ENCODE measurements at regions not wholly inside any gene's neighbourhood (a gene's known extent, or its start where the extent isn't known, plus 50 kb on each side); places are given as distances from the start of the nearest gene placed in this dataset.

GRCh38 chr5:167241436-167242067 lies 1049.9 kb upstream of the WWC1 start:
- Histone ChIP-seq H3K9me3 (ENCODE audit: control insufficient read depth, low read length) (no peaks in the 10 kb centered on the region), H3K36me3 (ENCODE audit: control insufficient read depth, insufficient read depth, low read length) (no peaks in the 10 kb centered on the region), H3K27me3 (replicated peaks; ENCODE audit: control insufficient read depth, insufficient read depth, low read length, poor library complexity, severe bottlenecking) (no peaks in the 10 kb centered on the region), H3K27ac (ENCODE audit: insufficient read depth, low read length, poor library complexity, severe bottlenecking) (no peak overlapping the region), H3K4me1 (ENCODE audit: control insufficient read depth, insufficient read depth, low read length, poor library complexity, severe bottlenecking) (no peaks in the 10 kb centered on the region), H3K4me3 (ENCODE audit: insufficient read depth, low read depth, low read length, poor library complexity, severe bottlenecking) (no peak overlapping the region)
- no peak for DNase-seq

DNA sequence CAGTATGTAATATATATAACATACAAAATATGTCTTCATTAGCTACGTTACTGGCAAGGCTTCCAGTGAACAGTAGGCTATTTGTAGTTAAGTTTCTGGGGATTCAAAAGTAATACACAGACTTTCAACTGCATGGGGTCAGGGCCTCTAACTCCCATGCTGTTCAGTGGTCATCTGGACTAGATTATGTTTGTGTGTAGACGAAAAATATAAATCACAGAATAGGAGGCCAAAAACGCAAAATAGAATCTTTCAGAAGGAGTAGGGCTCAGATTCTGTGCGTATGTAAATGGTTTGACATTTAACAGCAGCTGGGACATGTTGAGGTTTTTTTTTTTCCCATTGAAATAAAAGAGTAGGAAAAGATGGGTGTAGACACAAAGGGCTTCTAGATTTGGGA lies 1048.7 kb upstream of the WWC1 start:
- no peaks in the 10 kb centered on the region for H3K9me3 ChIP-seq (ENCODE audit: control insufficient read depth, low read length)
- H3K4me1 ChIP-seq (ENCODE audit: control insufficient read depth, insufficient read depth, low read length, poor library complexity, severe bottlenecking) = no peaks in the 10 kb centered on the region
- H3K36me3 ChIP-seq (ENCODE audit: control insufficient read depth, insufficient read depth, low read length) = no peaks in the 10 kb centered on the region
- no peak overlapping the region for H3K4me3 ChIP-seq (ENCODE audit: insufficient read depth, low read depth, low read length, poor library complexity, severe bottlenecking)
- H3K27me3 ChIP-seq (replicated peaks; ENCODE audit: control insufficient read depth, insufficient read depth, low read length, poor library complexity, severe bottlenecking) = no peaks in the 10 kb centered on the region
- DNase-seq = no peak
- H3K27ac ChIP-seq (ENCODE audit: insufficient read depth, low read length, poor library complexity, severe bottlenecking) = no peak overlapping the region

DNA sequence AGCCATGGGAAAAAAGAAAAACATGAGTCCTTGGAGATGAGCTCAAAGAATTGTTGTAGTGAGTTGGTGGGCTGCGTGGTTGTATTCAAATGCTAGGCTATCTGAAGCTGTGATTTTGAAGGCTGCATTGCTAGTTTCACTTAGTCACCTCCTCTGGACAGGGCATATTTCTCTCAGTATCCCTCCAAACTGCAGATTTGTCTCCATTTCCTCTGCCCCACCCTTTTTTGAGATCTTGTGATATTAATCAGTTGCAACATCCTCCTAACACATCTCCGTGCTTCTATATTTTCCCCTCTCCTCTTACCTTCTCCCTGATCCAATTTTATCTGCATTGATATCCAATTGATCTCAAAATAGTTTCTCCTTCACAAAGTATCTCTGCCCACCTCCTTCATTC lies 1048.0 kb upstream of the WWC1 start:
- DNase-seq = no peak
- no peaks in the 10 kb centered on the region for H3K27me3 ChIP-seq (replicated peaks; ENCODE audit: control insufficient read depth, insufficient read depth, low read length, poor library complexity, severe bottlenecking)
- no peaks in the 10 kb centered on the region for H3K36me3 ChIP-seq (ENCODE audit: control insufficient read depth, insufficient read depth, low read length)
- H3K9me3 ChIP-seq (ENCODE audit: control insufficient read depth, low read length) = no peaks in the 10 kb centered on the region
- H3K27ac ChIP-seq (ENCODE audit: insufficient read depth, low read length, poor library complexity, severe bottlenecking) = no peak overlapping the region
- H3K4me1 ChIP-seq (ENCODE audit: control insufficient read depth, insufficient read depth, low read length, poor library complexity, severe bottlenecking) = no peaks in the 10 kb centered on the region
- H3K4me3 ChIP-seq (ENCODE audit: insufficient read depth, low read depth, low read length, poor library complexity, severe bottlenecking) = no peak overlapping the region

- Histone ChIP-seq H3K27me3 (replicated peaks; ENCODE audit: control insufficient read depth, insufficient read depth, low read length, poor library complexity, severe bottlenecking) (no peaks in the 10 kb centered on the region), H3K36me3 (ENCODE audit: control insufficient read depth, insufficient read depth, low read length) (no peaks in the 10 kb centered on the region), H3K4me3 (ENCODE audit: insufficient read depth, low read depth, low read length, poor library complexity, severe bottlenecking) (no peak overlapping the region), H3K9me3 (ENCODE audit: control insufficient read depth, low read length) (no peaks in the 10 kb centered on the region), H3K4me1 (ENCODE audit: control insufficient read depth, insufficient read depth, low read length, poor library complexity, severe bottlenecking) (no peaks in the 10 kb centered on the region), H3K27ac (ENCODE audit: insufficient read depth, low read length, poor library complexity, severe bottlenecking) (no peak overlapping the region)
- DNase-seq = no peak
These were observed 1046.9 kb upstream of the WWC1 start for GRCh38 chr5:167244583-167244982.

GRCh38 chr5:167245868-167246267 lies 1045.6 kb upstream of the WWC1 start:
- H3K4me3 ChIP-seq (ENCODE audit: insufficient read depth, low read depth, low read length, poor library complexity, severe bottlenecking) = no peak overlapping the region
- no peaks in the 10 kb centered on the region for H3K36me3 ChIP-seq (ENCODE audit: control insufficient read depth, insufficient read depth, low read length)
- no peaks in the 10 kb centered on the region for H3K4me1 ChIP-seq (ENCODE audit: control insufficient read depth, insufficient read depth, low read length, poor library complexity, severe bottlenecking)
- DNase-seq = no peak
- H3K9me3 ChIP-seq (ENCODE audit: control insufficient read depth, low read length) = no peaks in the 10 kb centered on the region
- H3K27me3 ChIP-seq (replicated peaks; ENCODE audit: control insufficient read depth, insufficient read depth, low read length, poor library complexity, severe bottlenecking) = no peaks in the 10 kb centered on the region
- H3K27ac ChIP-seq (ENCODE audit: insufficient read depth, low read length, poor library complexity, severe bottlenecking) = no peak overlapping the region

DNA sequence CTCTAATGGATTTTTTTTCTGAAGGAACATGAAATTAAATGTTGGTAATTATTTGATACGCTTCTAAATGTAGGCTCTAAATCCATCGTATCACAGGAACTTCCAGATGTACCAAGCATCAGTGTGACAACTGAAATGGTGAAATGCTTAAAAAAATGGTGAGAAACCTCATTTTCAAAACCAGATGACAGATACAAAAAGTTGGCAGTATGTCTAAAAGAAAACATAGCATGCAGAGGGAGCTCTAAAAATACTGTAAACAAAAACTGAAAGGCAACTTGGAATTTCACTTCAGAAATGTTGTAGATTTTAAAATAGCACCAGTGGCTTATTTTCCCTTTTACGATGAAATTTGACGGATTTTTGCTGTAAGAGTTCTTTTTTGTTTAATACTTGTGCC lies 1043.6 kb upstream of the WWC1 start:
- no peaks in the 10 kb centered on the region for H3K36me3 ChIP-seq (ENCODE audit: control insufficient read depth, insufficient read depth, low read length)
- no peaks in the 10 kb centered on the region for H3K27me3 ChIP-seq (replicated peaks; ENCODE audit: control insufficient read depth, insufficient read depth, low read length, poor library complexity, severe bottlenecking)
- DNase-seq = no peak
- no peak overlapping the region for H3K27ac ChIP-seq (ENCODE audit: insufficient read depth, low read length, poor library complexity, severe bottlenecking)
- H3K4me1 ChIP-seq (ENCODE audit: control insufficient read depth, insufficient read depth, low read length, poor library complexity, severe bottlenecking) = no peaks in the 10 kb centered on the region
- H3K9me3 ChIP-seq (ENCODE audit: control insufficient read depth, low read length) = no peaks in the 10 kb centered on the region
- H3K4me3 ChIP-seq (ENCODE audit: insufficient read depth, low read depth, low read length, poor library complexity, severe bottlenecking) = no peak overlapping the region

GRCh38 chr5:167248257-167248656 lies 1043.2 kb upstream of the WWC1 start:
- Histone ChIP-seq H3K36me3 (ENCODE audit: control insufficient read depth, insufficient read depth, low read length) (no peaks in the 10 kb centered on the region), H3K27me3 (replicated peaks; ENCODE audit: control insufficient read depth, insufficient read depth, low read length, poor library complexity, severe bottlenecking) (no peaks in the 10 kb centered on the region), H3K9me3 (ENCODE audit: control insufficient read depth, low read length) (no peaks in the 10 kb centered on the region), H3K27ac (ENCODE audit: insufficient read depth, low read length, poor library complexity, severe bottlenecking) (no peak overlapping the region), H3K4me3 (ENCODE audit: insufficient read depth, low read depth, low read length, poor library complexity, severe bottlenecking) (no peak overlapping the region), H3K4me1 (ENCODE audit: control insufficient read depth, insufficient read depth, low read length, poor library complexity, severe bottlenecking) (no peaks in the 10 kb centered on the region)
- DNase-seq = no peak

DNA sequence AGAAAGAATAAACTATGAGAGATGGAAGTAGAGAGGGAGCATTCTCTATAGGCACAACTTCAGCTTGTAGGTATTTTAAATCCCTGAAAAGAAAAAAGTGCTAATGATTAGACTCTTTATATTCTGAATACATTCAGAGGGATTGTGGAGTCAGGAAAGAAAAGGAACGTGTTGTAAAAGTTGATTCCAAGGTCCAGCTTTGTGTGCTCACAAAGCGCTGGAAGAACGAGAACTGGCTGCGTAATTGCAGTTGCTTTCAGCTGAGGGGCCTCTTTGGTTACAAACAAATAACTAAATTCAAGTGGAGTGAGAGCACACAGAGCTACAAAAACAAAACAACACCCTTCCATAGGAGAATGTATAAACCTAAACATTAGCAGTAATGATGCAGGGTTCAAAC lies 1040.4 kb upstream of the WWC1 start:
- DNase-seq = no peak
- H3K36me3 ChIP-seq (ENCODE audit: control insufficient read depth, insufficient read depth, low read length) = no peaks in the 10 kb centered on the region
- H3K27me3 ChIP-seq (replicated peaks; ENCODE audit: control insufficient read depth, insufficient read depth, low read length, poor library complexity, severe bottlenecking) = no peaks in the 10 kb centered on the region
- no peak overlapping the region for H3K4me3 ChIP-seq (ENCODE audit: insufficient read depth, low read depth, low read length, poor library complexity, severe bottlenecking)
- H3K27ac ChIP-seq (ENCODE audit: insufficient read depth, low read length, poor library complexity, severe bottlenecking) = no peak overlapping the region
- no peaks in the 10 kb centered on the region for H3K4me1 ChIP-seq (ENCODE audit: control insufficient read depth, insufficient read depth, low read length, poor library complexity, severe bottlenecking)
- H3K9me3 ChIP-seq (ENCODE audit: control insufficient read depth, low read length) = no peaks in the 10 kb centered on the region

DNA sequence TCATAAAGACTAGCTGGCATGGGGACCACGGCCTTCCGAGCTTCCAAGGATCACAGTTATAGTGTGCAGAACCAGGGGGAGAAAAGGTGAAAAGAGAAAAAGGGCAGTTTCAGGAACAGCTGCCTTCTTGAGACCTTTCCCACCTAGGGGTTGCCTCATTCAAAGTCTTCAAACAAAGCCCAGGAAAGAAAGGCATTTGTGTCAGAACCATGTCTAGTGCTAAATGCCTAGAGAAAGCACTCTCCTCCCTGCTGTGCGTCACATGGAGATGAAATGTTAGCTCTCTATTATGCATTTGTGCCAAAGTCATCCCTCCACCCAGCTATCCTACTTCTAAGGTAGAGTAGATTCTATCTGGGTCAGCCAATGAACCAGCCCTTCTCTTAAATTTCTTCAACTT lies 1037.3 kb upstream of the WWC1 start:
- Histone ChIP-seq H3K4me1 (ENCODE audit: control insufficient read depth, insufficient read depth, low read length, poor library complexity, severe bottlenecking) (no peaks in the 10 kb centered on the region), H3K9me3 (ENCODE audit: control insufficient read depth, low read length) (no peaks in the 10 kb centered on the region), H3K27me3 (replicated peaks; ENCODE audit: control insufficient read depth, insufficient read depth, low read length, poor library complexity, severe bottlenecking) (no peaks in the 10 kb centered on the region), H3K36me3 (ENCODE audit: control insufficient read depth, insufficient read depth, low read length) (no peaks in the 10 kb centered on the region), H3K4me3 (ENCODE audit: insufficient read depth, low read depth, low read length, poor library complexity, severe bottlenecking) (no peak overlapping the region), H3K27ac (ENCODE audit: insufficient read depth, low read length, poor library complexity, severe bottlenecking) (no peak overlapping the region)
- no peak for DNase-seq

- H3K27ac ChIP-seq (ENCODE audit: insufficient read depth, low read length, poor library complexity, severe bottlenecking) = no peak overlapping the region
- no peak for DNase-seq
- H3K36me3 ChIP-seq (ENCODE audit: control insufficient read depth, insufficient read depth, low read length) = no peaks in the 10 kb centered on the region
These were observed 1035.5 kb upstream of the WWC1 start for GRCh38 chr5:167255926-167256325.

More at GRCh38 chr5:167255926-167256325, 1035.5 kb upstream of the WWC1 start:
- no peaks in the 10 kb centered on the region for H3K27me3 ChIP-seq (replicated peaks; ENCODE audit: control insufficient read depth, insufficient read depth, low read length, poor library complexity, severe bottlenecking)
- H3K9me3 ChIP-seq (ENCODE audit: control insufficient read depth, low read length) = no peaks in the 10 kb centered on the region
- H3K4me3 ChIP-seq (ENCODE audit: insufficient read depth, low read depth, low read length, poor library complexity, severe bottlenecking) = no peak overlapping the region
- H3K4me1 ChIP-seq (ENCODE audit: control insufficient read depth, insufficient read depth, low read length, poor library complexity, severe bottlenecking) = no peaks in the 10 kb centered on the region

All from effector memory CD4-positive, alpha-beta T cell (primary cell).